LNCAP (cell line): ENCODE measurements at regions not wholly inside any gene's neighbourhood (a gene's known extent, or its start where the extent isn't known, plus 50 kb on each side); places are given as distances from the start of the nearest gene placed in this dataset.

Experiments used
- CTCF ChIP-seq: fragments of 450-650 bp; IDR thresholded peaks from 2 replicates; pipeline ENCODE4 v1.5.1; 2017; ENCODE audit warnings: mild to moderate bottlenecking

GRCh38 chr14:96953087-96953874, 156.1 kb downstream of the VRK1 start:
- no peak for TF ChIP-seq CTCF

GRCh38 chr14:96953875-96954185, 156.6 kb downstream of the VRK1 start:
- TF ChIP-seq CTCF = no peak

- TF ChIP-seq CTCF = no peak
Measured at GRCh38 chr14:96956464-96957239, 159.5 kb downstream of the VRK1 start.

GRCh38 chr14:96958057-96958456, 160.9 kb downstream of the VRK1 start:
- no peak for TF ChIP-seq CTCF

GRCh38 chr14:96959992-96960391, 162.8 kb downstream of the VRK1 start:
- no peak for TF ChIP-seq CTCF

- TF ChIP-seq CTCF = no peak
Measured at GRCh38 chr14:96960598-96961116, 163.5 kb downstream of the VRK1 start.

GRCh38 chr14:96961895-96962294, 164.7 kb downstream of the VRK1 start:
- no peak for TF ChIP-seq CTCF
